ENCODE measurements at regions not wholly inside any gene's neighbourhood (a gene's known extent, or its start where the extent isn't known, plus 50 kb on each side); places are given as distances from the start of the nearest gene placed in this dataset.

DNA sequence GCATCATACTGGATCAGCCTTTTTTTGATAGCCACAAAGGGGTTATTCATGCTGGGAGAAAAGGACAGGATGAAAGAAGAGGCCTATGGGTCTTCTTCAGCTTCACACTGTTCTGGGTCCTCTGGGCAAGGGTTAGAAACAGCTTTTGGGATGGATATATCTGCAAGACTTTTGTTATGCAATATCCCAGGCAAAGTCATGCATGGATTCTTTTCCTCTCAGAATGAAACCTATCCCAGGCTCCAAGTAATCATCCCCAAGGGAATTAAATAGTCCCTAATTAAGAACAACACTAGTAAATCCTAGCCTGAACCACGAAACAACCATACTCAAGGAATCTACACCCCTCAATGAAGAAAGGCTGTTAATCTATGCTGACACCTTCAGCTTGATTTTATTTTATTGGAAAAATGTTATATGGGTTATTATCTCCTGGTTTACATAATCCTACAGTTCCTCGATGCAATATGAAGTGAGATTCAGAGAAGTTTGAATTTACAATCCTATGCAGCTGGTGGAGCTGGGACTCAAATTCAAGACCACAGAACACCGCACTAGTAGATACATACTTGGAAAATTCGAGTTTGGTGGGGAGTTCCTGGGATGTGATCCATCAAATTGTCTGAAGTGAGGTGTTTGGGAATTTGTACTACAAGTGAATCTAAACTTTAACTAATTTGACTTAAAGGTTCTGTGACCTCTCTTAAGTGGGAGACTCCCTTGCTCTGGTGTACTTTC, 338.6 kb downstream of the TBX15 start:
- TF ChIP-seq, protein P1, sequence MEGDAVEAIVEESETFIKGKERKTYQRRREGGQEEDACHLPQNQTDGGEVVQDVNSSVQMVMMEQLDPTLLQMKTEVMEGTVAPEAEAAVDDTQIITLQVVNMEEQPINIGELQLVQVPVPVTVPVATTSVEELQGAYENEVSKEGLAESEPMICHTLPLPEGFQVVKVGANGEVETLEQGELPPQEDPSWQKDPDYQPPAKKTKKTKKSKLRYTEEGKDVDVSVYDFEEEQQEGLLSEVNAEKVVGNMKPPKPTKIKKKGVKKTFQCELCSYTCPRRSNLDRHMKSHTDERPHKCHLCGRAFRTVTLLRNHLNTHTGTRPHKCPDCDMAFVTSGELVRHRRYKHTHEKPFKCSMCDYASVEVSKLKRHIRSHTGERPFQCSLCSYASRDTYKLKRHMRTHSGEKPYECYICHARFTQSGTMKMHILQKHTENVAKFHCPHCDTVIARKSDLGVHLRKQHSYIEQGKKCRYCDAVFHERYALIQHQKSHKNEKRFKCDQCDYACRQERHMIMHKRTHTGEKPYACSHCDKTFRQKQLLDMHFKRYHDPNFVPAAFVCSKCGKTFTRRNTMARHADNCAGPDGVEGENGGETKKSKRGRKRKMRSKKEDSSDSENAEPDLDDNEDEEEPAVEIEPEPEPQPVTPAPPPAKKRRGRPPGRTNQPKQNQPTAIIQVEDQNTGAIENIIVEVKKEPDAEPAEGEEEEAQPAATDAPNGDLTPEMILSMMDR (IDR thresholded peaks at IDR 0.05): no peak
- ATAC-seq (no peak), DNase-seq (no peak)
- Mint-ChIP-seq H3K36me3 (no peaks in the 10 kb centered on the region), H3K4me1 (no peaks in the 10 kb centered on the region), H3K27me3 (ENCODE audit: low read depth in 2 of 2) (no peaks in the 10 kb centered on the region), H3K9me3 (peaks cover 9 to 10% of the 10 kb centered on the region in 2 donors), H3K27ac (no peak overlapping the region), H3K4me3 (no peak overlapping the region)
- Histone ChIP-seq H3K9me3 (ENCODE audit: control insufficient read depth, insufficient read depth, low read length) (no peaks in the 10 kb centered on the region), H3K27me3 (ENCODE audit: control insufficient read depth, insufficient read depth, low read length) (no peaks in the 10 kb centered on the region), H3K36me3 (ENCODE audit: control insufficient read depth, insufficient read depth, low read length) (no peaks in the 10 kb centered on the region), H3K27ac (ENCODE audit: low read length) (no peak overlapping the region), H3K4me1 (ENCODE audit: control insufficient read depth, insufficient read depth, low read length) (no peaks in the 10 kb centered on the region), H3K4me3 (ENCODE audit: low read length) (no peak overlapping the region)
- intact Hi-C loops (cut with micrococcal nuclease): no loop called here
- 81% methylated on average over 3 of the region's 4 CpGs for WGBS (ENCODE audit: insufficient coverage)

GRCh38 chr1:118636004-118636403, 352.1 kb downstream of the TBX15 start:
- H3K4me3 ChIP-seq (ENCODE audit: low read length): no peak overlapping the region
- H3K27ac ChIP-seq (ENCODE audit: low read length): no peak overlapping the region
- Mint-ChIP-seq H3K4me1 (no peaks in the 10 kb centered on the region), H3K27me3 (ENCODE audit: low read depth in 2 of 2) (no peaks in the 10 kb centered on the region), H3K4me3 (no peak overlapping the region), H3K9me3 (peaks cover 21 to 26% of the 10 kb centered on the region in 2 donors), H3K27ac (no peak overlapping the region), H3K36me3 (peaks cover 29% of the 10 kb centered on the region)
- intact Hi-C loops (cut with micrococcal nuclease): no loop called here
- TF ChIP-seq, protein P1 (IDR thresholded peaks at IDR 0.05): no peak
- H3K9me3 ChIP-seq (ENCODE audit: control insufficient read depth, insufficient read depth, low read length): peaks cover 14% of the 10 kb centered on the region
- ATAC-seq (no peak), DNase-seq (no peak)
- no peaks in the 10 kb centered on the region for H3K36me3 ChIP-seq (ENCODE audit: control insufficient read depth, insufficient read depth, low read length)
- no peaks in the 10 kb centered on the region for H3K4me1 ChIP-seq (ENCODE audit: control insufficient read depth, insufficient read depth, low read length)
- no peaks in the 10 kb centered on the region for H3K27me3 ChIP-seq (ENCODE audit: control insufficient read depth, insufficient read depth, low read length)

DNA sequence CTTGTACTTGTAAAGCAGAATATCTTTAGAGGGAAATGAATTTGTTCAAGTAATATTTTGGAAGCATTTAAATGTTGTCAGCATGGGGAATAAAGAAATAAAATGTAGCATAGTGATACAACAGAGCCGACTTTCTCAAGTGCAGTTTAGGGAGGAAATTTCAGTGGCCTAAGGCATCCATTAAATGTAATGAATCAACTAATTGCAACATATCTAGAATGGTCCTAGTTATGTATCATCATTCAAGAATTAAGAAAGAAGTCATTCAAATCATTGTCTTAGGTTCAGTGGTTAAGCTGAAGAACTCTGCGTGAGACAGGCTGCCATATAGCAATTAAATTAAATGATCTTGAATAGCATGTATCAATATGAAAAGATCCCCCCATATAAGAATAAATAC, 360.7 kb downstream of the TBX15 start:
- Mint-ChIP-seq H3K36me3 (no peaks in the 10 kb centered on the region), H3K27ac (no peak overlapping the region), H3K27me3 (ENCODE audit: low read depth in 2 of 2) (no peaks in the 10 kb centered on the region), H3K9me3 (peaks cover 13 to 24% of the 10 kb centered on the region in 2 donors), H3K4me1 (no peaks in the 10 kb centered on the region), H3K4me3 (no peak overlapping the region)
- intact Hi-C loops (cut with micrococcal nuclease): no loop called here
- ATAC-seq: no peak
- Histone ChIP-seq H3K9me3 (ENCODE audit: control insufficient read depth, insufficient read depth, low read length) (no peaks in the 10 kb centered on the region), H3K27ac (ENCODE audit: low read length) (no peak overlapping the region), H3K27me3 (ENCODE audit: control insufficient read depth, insufficient read depth, low read length) (no peaks in the 10 kb centered on the region), H3K36me3 (ENCODE audit: control insufficient read depth, insufficient read depth, low read length) (no peaks in the 10 kb centered on the region), H3K4me3 (ENCODE audit: low read length) (no peak overlapping the region), H3K4me1 (ENCODE audit: control insufficient read depth, insufficient read depth, low read length) (no peaks in the 10 kb centered on the region)
- TF ChIP-seq, protein P1 (IDR thresholded peaks at IDR 0.05): no peak
- no peak for DNase-seq
- 60% methylated on average over 1 of the region's 2 CpGs for WGBS (ENCODE audit: insufficient coverage)

GRCh38 chr1:118621839-118622238, 366.3 kb downstream of the TBX15 start:
- no peaks in the 10 kb centered on the region for H3K4me1 ChIP-seq (ENCODE audit: control insufficient read depth, insufficient read depth, low read length)
- ATAC-seq (no peak), DNase-seq (no peak)
- no peaks in the 10 kb centered on the region for H3K27me3 Mint-ChIP-seq (ENCODE audit: low read depth in 2 of 2)
- peaks cover 9% of the 10 kb centered on the region for H3K36me3 Mint-ChIP-seq
- TF ChIP-seq, protein P1 (IDR thresholded peaks at IDR 0.05): no peak
- no peak overlapping the region for H3K27ac ChIP-seq (ENCODE audit: low read length)
- H3K4me3 ChIP-seq (ENCODE audit: low read length): no peak overlapping the region
- no peaks in the 10 kb centered on the region for H3K4me1 Mint-ChIP-seq
- no peak overlapping the region for H3K4me3 Mint-ChIP-seq
- H3K9me3 Mint-ChIP-seq: peaks cover 12 to 29% of the 10 kb centered on the region in 2 donors
- intact Hi-C loops (cut with micrococcal nuclease): no loop called here
- H3K9me3 ChIP-seq (ENCODE audit: control insufficient read depth, insufficient read depth, low read length): peaks cover 4% of the 10 kb centered on the region
- no CpG with 5 or more reads among the region's 1 CpG for WGBS (ENCODE audit: insufficient coverage)
- H3K36me3 ChIP-seq (ENCODE audit: control insufficient read depth, insufficient read depth, low read length): no peaks in the 10 kb centered on the region
- H3K27ac Mint-ChIP-seq: no peak overlapping the region
- H3K27me3 ChIP-seq (ENCODE audit: control insufficient read depth, insufficient read depth, low read length): no peaks in the 10 kb centered on the region

Data from natural killer cell (primary cell).